ENCODE measurements at regions not wholly inside any gene's neighbourhood (a gene's known extent, or its start where the extent isn't known, plus 50 kb on each side); places are given as distances from the start of the nearest gene placed in this dataset.

- TF ChIP-seq CTCF (conservative IDR thresholded peaks at IDR 0.05; ENCODE audit: low read length), result no peak
- TF ChIP-seq EZH2phosphoT487 (IDR thresholded peaks at IDR 0.05; ENCODE audit: borderline replicate concordance), result no peak
Observed at GRCh38 chr13:21898459-21898858, 227.6 kb downstream of the FGF9 start.
